NCI-H748 (cell line): ENCODE measurements at regions not wholly inside any gene's neighbourhood (a gene's known extent, or its start where the extent isn't known, plus 50 kb on each side); places are given as distances from the start of the nearest gene placed in this dataset.
"Not testable (repeated sequence)": the region's sequence is repeated elsewhere in the genome, so short reads cannot be mapped to it uniquely, and the experiment has no call there.

ENCODE experiments used
- DNase-seq: peaks from one replicate; lab custom pipeline; 2025; ENCODE audit not compliant: unreplicated experiment; lab: John Stamatoyannopoulos, UW

DNA sequence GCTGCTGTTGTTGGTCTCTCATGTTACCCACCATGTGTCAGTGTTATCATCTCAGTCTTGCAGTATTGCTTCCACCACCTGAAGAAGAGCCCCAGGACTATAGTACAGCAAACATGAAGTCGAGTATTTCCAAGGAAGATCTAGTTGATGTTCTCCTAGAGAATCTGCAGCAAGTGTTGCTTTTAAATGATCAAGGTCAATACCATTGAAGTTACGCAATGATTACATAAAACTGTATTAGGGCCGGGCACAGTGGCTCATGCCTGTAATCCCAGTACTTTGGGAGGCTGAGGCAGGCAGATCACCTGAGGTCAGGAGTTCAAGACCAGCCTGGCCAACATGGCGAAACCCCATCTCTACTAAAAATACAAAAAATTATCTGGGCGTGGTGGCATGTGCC lies 173.9 kb downstream of the TJP1 start:
- DNase-seq, result not testable (repeated sequence)

DNA sequence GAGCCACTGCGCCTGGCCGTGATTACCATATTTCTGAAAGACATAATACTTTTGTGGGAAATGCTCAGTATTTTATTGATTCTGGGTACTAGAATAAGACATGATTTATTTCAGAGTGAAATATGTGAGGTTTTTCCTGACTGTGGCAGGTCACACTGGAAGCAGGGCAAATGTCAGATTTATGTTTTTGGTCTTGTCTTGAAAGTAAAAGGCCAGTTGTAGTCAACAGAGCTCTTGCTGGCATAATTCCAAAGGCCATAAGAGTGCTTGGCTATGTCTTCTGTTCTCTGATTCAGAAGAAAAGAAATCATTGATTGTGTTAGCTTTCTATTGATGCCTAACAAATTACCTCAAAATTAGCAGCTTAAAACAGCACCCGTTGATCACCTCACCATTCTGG lies 176.4 kb downstream of the TJP1 start:
- DNase-seq, result no peak

- DNase-seq, result not testable (repeated sequence)
Measured at GRCh38 chr15:29644361-29644760, 177.9 kb downstream of the TJP1 start.

- no peak for DNase-seq
Measured at GRCh38 chr15:29638781-29639180, 183.5 kb downstream of the TJP1 start.

- DNase-seq, result no peak
Measured at GRCh38 chr15:29638011-29638410, 184.3 kb downstream of the TJP1 start.

GRCh38 chr15:29637555-29637954 lies 184.7 kb downstream of the TJP1 start:
- no peak for DNase-seq

- DNase-seq, result no peak
Measured at GRCh38 chr15:29636921-29637320, 185.3 kb downstream of the TJP1 start.

DNA sequence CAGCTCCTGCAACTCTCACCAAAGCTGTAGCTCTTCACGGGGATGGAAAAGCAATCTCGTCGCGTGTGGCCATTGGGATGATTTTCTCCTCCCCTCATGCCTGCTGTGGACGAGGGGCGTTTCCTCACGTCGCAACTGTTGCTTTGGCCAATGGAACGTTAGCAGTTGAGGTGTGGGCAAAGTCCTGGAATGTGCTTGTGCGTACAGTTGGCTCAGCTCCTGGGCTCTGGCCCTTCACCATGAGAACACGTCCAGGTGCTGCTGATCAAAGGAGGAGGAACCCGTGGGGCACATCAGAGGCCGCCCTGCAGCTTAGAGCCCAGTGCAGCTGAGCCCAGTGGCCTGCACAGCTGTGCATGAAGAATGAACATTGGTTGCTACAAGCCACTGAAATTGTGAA lies 186.1 kb downstream of the TJP1 start:
- DNase-seq, result no peak

GRCh38 chr15:29635513-29636098 lies 186.7 kb downstream of the TJP1 start:
- no peak for DNase-seq

- no peak for DNase-seq
Measured at GRCh38 chr15:29633971-29634370, 188.3 kb downstream of the TJP1 start.

DNA sequence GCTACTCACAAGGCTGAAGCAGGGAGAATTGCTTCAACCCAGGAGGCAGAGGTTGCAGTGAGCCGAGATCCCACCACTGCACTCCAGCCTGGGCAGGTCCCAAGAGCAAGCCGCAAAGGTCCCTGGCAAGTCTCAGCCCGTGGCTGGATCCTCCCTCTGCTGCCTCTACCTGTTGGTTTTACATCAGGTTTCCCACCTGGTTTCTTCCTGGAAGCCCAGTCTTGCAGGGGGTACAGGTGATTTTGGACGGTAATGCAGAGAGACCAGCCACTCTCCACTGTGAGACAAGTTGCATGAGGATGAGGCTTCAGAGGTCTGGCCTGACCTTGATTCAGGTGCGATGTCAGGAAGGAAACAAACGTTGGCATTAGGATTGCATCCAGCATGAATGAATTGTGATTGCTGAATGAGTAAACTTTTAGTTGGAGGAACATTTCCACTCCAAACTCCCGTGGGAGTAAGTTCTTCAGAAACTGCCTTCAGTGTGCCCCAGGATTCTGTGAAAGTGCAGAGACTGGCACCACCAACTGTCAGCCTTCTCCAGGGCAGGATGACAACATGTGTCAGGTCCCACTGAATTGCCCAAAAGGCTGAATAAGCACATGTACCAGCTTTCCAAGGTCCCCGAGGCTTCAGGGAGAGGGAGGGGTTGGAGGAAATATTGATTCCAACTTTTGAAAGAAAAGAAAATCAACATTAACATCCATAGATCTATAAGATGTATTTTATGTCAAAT lies 189.4 kb downstream of the TJP1 start:
- DNase-seq, result no peak

DNA sequence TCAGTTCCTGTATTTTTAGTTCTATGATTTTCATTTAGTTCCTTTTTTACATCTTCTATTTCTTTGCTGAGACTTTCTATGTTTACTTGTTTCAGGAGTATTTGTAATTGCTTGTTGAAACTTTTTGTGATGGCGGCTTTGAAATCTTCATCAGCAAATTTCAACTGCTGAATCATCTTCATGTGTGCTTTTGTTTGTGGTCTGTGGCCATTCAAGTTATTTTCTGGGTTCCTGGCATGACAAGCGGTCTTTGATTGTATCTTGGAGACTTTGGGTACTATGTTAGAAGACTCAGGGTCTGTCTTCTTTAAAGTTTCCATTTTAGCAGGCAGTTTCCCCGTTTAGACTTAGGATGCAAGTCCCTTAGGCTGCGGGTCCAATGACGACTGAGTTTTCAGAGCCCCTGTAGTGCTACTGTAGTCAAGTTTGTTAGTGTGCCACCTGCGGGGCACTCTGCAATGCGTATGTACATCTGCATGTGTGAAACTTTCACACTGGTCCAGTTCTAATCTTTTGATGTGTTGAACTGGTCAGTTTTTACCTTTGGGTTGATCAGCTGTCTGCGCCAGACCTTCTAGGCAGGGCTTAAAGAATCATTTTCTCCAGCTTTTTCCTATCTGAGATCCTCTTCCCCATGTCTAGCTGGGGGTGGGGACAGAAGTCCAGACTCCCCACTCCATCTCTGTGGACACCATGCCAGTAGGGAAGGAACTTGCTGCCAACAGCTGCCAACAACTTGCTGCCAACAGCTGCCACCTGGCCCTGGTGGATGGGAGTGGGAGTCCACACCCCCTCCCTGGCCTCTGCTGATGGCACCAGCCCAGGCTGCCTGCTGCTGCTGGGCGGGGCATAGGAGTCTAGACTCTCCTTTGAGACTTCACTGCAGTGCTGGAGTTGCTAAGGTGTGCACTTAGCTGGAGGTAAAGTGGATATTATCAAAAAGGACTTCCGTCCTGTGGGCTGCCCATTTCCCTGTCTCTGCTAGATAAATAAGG lies 190.9 kb downstream of the TJP1 start:
- DNase-seq, result peak; percentile 3

- no peak for DNase-seq
Measured at GRCh38 chr15:29624271-29624670, 198.0 kb downstream of the TJP1 start.

DNA sequence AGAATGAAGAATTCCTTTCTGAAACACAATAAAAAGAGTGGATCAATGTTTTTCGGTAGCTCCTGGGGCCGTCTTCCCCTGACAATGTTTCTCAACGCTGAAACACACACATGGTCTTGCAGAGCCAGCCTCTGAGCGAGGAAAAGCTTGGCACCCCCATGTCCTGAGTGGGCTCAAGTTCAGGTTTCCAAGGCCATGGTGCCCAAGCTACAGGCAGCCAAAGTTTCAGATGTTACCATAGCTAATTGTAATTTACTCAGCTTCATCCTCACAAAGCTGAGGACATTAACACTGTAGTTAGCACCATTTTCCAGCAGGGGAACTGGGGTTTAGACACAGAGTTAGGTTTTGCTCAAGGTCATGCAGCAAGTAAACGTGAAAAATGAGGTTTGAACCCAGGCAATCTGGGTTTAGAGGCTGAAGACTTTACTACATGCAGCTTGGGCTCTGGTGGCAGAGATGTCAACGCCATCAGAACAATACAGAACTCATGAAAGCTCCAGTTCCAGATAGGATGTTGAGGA lies 199.1 kb downstream of the TJP1 start:
- DNase-seq, result no peak

- no peak for DNase-seq
Measured at GRCh38 chr15:29622637-29623036, 199.6 kb downstream of the TJP1 start.

DNA sequence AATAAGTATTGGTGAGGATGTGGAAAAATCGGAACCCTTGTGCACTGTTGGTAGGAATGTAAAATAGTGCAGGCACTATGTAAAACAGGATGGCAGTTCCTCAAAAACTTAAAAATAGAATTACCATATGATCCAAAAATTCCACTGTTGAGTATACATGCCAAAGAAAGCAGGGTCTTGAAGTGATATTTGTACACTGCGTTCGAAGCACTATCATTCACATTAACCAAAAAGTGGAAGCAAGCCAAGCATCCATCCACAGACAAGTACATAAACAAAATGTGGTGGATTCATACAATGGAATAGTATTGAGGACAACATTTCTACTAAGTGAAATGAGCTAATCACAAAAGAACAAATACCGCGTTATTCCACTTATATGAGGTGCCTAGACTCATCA lies 200.7 kb downstream of the TJP1 start:
- no peak for DNase-seq

- DNase-seq, result no peak
Measured at GRCh38 chr15:29618586-29618985, 203.7 kb downstream of the TJP1 start.

DNA sequence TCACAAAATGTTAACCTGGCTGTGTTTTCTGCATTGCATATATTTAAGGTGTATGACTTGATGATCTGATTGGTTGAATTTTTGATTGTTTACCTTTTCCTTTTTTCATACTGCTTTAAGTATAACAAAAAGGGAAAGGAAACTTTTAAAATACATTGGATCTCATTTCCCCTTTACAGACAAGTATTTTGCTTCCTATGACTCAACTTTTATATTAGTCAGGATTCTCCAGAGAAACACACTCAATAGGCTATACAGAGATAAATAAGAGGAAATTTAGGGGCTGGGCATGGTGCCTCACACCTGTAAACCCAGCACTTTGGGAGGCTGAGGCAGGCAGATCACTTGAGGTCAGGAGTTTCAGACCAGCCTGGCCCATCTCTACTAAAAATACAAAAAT lies 205.8 kb downstream of the TJP1 start:
- no peak for DNase-seq

DNA sequence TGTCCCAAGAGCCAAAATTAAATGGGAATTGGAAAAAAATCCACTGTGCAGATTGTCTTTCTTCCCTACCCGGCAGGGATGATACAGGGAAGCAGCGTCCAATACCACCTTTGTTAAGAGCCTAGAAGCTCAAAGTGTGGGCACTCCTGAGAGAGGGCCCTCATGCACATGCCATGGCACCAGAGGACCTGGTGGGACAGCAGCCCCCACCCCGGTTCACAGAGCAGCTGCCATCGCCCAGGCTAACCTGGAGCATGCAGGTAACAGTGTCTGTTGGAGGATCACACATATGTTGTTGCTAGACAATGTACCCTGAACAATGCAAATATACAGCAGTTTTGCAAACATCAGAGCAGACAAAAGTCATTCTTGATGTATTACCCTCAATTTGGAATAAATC lies 206.5 kb downstream of the TJP1 start:
- DNase-seq, result no peak

DNA sequence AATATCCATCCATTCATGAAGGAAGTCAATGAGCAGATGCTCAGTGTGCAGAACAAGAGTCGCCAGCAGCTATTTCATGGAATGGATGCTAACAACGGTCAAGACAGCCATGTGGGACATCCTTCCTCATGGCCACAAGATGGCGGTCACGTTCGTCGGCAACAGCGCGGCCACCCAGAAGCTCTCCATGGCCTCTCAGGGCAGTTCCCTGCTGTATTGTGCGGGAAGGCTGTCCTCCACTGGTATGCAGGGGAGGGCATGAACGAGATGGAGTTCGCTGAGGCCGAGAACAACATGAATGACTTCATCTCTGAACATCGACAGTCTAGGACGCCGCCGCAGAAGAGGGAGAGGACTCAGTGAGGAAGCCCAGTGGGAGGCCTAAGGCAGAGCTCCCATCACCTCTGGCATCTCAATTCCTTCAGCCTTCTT lies 208.3 kb downstream of the TJP1 start:
- peak; percentile 20 for DNase-seq

- DNase-seq, result no peak
Measured at GRCh38 chr15:29612701-29613100, 209.6 kb downstream of the TJP1 start.
